Astrocyte (in vitro differentiated cells and primary cell): ENCODE measurements at regions not wholly inside any gene's neighbourhood (a gene's known extent, or its start where the extent isn't known, plus 50 kb on each side); places are given as distances from the start of the nearest gene placed in this dataset.

ENCODE experiments used
- DNase-seq: peaks from one replicate; pipeline ENCODE4 v3.0.0-alpha.2; 2010; ENCODE audit warnings: low read depth
- FAIRE-seq: peaks from 2 replicates; lab custom pipeline; 2011; peaks lifted over from hg19 to GRCh38; lab: Jason Lieb, UNC
- H2AFZ ChIP-seq: 2 replicates; pipeline ENCODE4 v1.6.0; 2012; ENCODE audit warnings: low read depth, low read length, inconsistent platforms
- H3K27ac ChIP-seq: 2 replicates; pipeline ENCODE4 v1.5.1; 2011; ENCODE audit warnings: low read depth, low read length, inconsistent platforms
- H3K27me3 ChIP-seq: 2 replicates; pipeline ENCODE4 v1.6.0; 2011; ENCODE audit warnings: low read length, inconsistent platforms; ENCODE audit not compliant: insufficient read depth
- H3K36me3 ChIP-seq: 2 replicates; pipeline ENCODE4 v1.5.1; 2011; ENCODE audit warnings: low read length, inconsistent platforms; ENCODE audit not compliant: insufficient read depth
- H3K4me1 ChIP-seq: 2 replicates; pipeline ENCODE4 v1.5.1; 2011; ENCODE audit warnings: low read length, inconsistent platforms; ENCODE audit not compliant: insufficient read depth
- H3K4me2 ChIP-seq: 2 replicates; pipeline ENCODE4 v1.6.0; 2012; ENCODE audit warnings: low read length, inconsistent platforms
- H3K4me3 ChIP-seq: 2 replicates; pipeline ENCODE4 v1.5.1; 2011; ENCODE audit warnings: low read depth, mild to moderate bottlenecking, low read length, inconsistent platforms; ENCODE audit not compliant: insufficient read depth
- H3K79me2 ChIP-seq: 2 replicates; pipeline ENCODE4 v1.6.0; 2012; ENCODE audit warnings: mild to moderate bottlenecking, low read length, inconsistent platforms; ENCODE audit not compliant: insufficient read depth
- H3K9ac ChIP-seq: 2 replicates; pipeline ENCODE4 v1.6.0; 2012; ENCODE audit warnings: mild to moderate bottlenecking, low read length, inconsistent platforms
- H3K9me3 ChIP-seq: 2 replicates; pipeline ENCODE4 v1.5.1; 2012; ENCODE audit warnings: low read depth, mild to moderate bottlenecking, low read length, inconsistent platforms; ENCODE audit not compliant: insufficient read depth
- H4K20me1 ChIP-seq: 2 replicates; pipeline ENCODE4 v1.6.0; 2012; ENCODE audit warnings: low read length, inconsistent platforms; ENCODE audit not compliant: insufficient read depth
- H3K27ac Mint-ChIP-seq: one replicate; pipeline ENCODE4 v1.8.0; 2021; ENCODE audit warnings: mild to moderate bottlenecking, mixed read lengths; ENCODE audit not compliant: unreplicated experiment
- H3K27me3 Mint-ChIP-seq: one replicate; pipeline ENCODE4 v1.8.0; 2021; ENCODE audit warnings: low read depth, mixed read lengths; ENCODE audit not compliant: unreplicated experiment
- H3K36me3 Mint-ChIP-seq: one replicate; pipeline ENCODE4 v1.8.0; 2021; ENCODE audit warnings: low read depth, mixed read lengths; ENCODE audit not compliant: unreplicated experiment
- H3K4me1 Mint-ChIP-seq: one replicate; pipeline ENCODE4 v1.8.0; 2021; ENCODE audit warnings: low read depth, mixed read lengths; ENCODE audit not compliant: unreplicated experiment
- H3K4me3 Mint-ChIP-seq: one replicate; pipeline ENCODE4 v1.8.0; 2021; ENCODE audit warnings: mild to moderate bottlenecking, moderate library complexity, mixed read lengths; ENCODE audit not compliant: unreplicated experiment
- H3K9me3 Mint-ChIP-seq: one replicate; pipeline ENCODE4 v1.8.0; 2021; ENCODE audit warnings: mild to moderate bottlenecking, mixed read lengths; ENCODE audit not compliant: unreplicated experiment
- EZH2 ChIP-seq: IDR thresholded peaks from 2 replicates; pipeline ENCODE4 v1.6.1; 2012; ENCODE audit warnings: mild to moderate bottlenecking, low read length, inconsistent platforms; ENCODE audit not compliant: insufficient read depth
- TF ChIP-seq, protein P1 (sequence below): IDR thresholded peaks from 2 replicates; pipeline ENCODE4 v1.5.1; 2011; ENCODE audit warnings: low read depth, mild to moderate bottlenecking, inconsistent platforms, low read length, moderate library complexity; ENCODE audit not compliant: insufficient read depth

DNA sequence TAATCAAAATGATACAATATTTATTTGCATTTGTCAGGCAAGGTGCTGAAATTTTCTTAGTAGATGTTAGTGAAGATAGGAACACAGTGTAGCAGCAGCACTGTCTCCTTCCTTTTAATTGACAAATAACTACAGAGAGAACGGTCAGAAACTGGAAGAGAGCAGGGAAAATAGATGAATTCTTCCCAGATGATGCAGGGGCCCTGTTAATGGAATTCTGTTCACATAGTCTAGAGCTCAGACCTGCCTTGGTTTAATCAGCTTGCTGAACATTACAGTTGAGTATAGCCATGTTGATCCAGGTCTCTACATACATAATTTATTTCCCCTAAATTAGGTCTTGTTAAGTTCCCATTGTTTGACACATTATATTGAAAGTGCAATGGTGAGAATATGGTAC lies 127.4 kb downstream of the SLC17A6 start:
- FAIRE-seq (no peak), DNase-seq (peak; percentile 67)
- no peak overlapping the region for H3K4me3 Mint-ChIP-seq
- H3K4me1 Mint-ChIP-seq, result peaks cover 24% of the 10 kb centered on the region
- Histone ChIP-seq H3K36me3 (no peaks in the 10 kb centered on the region), H3K27ac (peak overlapping the region; percentile 80), H3K9ac (peak overlapping the region; percentile 47), H3K4me3 (no peak overlapping the region), H3K4me1 (peaks cover 15% of the 10 kb centered on the region), H3K27me3 (no peaks in the 10 kb centered on the region), H4K20me1 (no peaks in the 10 kb centered on the region), H3K79me2 (no peaks in the 10 kb centered on the region), H3K4me2 (no peak overlapping the region), H3K9me3 (no peaks in the 10 kb centered on the region), H2AFZ (no peak overlapping the region)
- no peaks in the 10 kb centered on the region for H3K27me3 Mint-ChIP-seq
- peak overlapping the region; percentile 48 for H3K27ac Mint-ChIP-seq
- TF ChIP-seq EZH2, result no peak
- TF ChIP-seq, protein P1, sequence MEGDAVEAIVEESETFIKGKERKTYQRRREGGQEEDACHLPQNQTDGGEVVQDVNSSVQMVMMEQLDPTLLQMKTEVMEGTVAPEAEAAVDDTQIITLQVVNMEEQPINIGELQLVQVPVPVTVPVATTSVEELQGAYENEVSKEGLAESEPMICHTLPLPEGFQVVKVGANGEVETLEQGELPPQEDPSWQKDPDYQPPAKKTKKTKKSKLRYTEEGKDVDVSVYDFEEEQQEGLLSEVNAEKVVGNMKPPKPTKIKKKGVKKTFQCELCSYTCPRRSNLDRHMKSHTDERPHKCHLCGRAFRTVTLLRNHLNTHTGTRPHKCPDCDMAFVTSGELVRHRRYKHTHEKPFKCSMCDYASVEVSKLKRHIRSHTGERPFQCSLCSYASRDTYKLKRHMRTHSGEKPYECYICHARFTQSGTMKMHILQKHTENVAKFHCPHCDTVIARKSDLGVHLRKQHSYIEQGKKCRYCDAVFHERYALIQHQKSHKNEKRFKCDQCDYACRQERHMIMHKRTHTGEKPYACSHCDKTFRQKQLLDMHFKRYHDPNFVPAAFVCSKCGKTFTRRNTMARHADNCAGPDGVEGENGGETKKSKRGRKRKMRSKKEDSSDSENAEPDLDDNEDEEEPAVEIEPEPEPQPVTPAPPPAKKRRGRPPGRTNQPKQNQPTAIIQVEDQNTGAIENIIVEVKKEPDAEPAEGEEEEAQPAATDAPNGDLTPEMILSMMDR, result no peak
- peaks cover 9% of the 10 kb centered on the region for H3K9me3 Mint-ChIP-seq
- H3K36me3 Mint-ChIP-seq, result no peaks in the 10 kb centered on the region

DNA sequence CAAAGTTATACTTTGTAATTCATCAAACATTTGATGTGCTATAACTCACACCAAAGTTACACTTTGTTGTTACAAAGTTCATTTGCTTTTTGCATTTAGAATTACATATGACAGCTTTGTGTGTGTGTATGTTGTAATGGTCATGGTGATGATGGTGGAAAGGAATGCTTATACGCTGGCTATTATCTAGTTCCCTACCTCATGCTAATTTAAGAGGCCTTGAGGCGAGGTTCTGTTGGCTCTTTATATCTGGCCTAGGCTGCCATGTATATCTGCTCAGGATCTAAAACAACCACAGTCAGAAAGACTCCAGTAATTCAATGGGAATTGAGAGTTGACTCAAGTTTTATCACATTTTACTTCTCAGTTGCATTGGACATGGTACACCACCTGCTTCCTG lies 123.4 kb downstream of the SLC17A6 start:
- Histone ChIP-seq H3K9me3 (no peaks in the 10 kb centered on the region), H3K4me3 (no peak overlapping the region), H2AFZ (no peak overlapping the region), H3K27ac (no peak overlapping the region), H3K36me3 (no peaks in the 10 kb centered on the region), H3K4me1 (peaks cover 8% of the 10 kb centered on the region), H4K20me1 (no peaks in the 10 kb centered on the region), H3K9ac (no peak overlapping the region), H3K27me3 (no peaks in the 10 kb centered on the region), H3K79me2 (no peaks in the 10 kb centered on the region), H3K4me2 (no peak overlapping the region)
- TF ChIP-seq EZH2, result no peak
- TF ChIP-seq, protein P1, result no peak
- FAIRE-seq (no peak), DNase-seq (no peak)
- peaks cover 33% of the 10 kb centered on the region for H3K4me1 Mint-ChIP-seq
- H3K4me3 Mint-ChIP-seq, result no peak overlapping the region
- H3K36me3 Mint-ChIP-seq, result no peaks in the 10 kb centered on the region
- H3K27me3 Mint-ChIP-seq, result no peaks in the 10 kb centered on the region
- H3K9me3 Mint-ChIP-seq, result peaks cover 11% of the 10 kb centered on the region
- no peak overlapping the region for H3K27ac Mint-ChIP-seq

DNA sequence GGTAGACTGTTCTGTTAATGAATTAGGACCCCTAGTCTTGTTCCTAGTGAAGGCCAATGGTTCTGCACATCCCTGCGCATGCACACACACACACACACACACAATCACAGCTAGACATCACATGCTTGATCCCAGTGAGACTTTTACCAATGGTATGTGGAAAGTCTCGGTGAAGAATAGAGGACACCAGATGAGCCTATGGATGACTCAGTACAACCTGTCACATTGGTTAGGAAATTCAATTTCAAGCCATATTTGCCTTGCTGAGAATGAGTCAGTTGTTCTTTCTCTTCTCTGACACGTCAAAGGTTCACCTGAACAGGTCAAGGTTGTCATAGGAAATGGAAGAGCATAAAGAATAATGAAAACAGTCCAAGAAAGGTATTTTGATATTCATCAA lies 122.0 kb downstream of the SLC17A6 start:
- Histone ChIP-seq H3K4me3 (no peak overlapping the region), H3K4me2 (no peak overlapping the region), H3K4me1 (no peaks in the 10 kb centered on the region), H3K27ac (no peak overlapping the region), H3K27me3 (no peaks in the 10 kb centered on the region), H3K79me2 (no peaks in the 10 kb centered on the region), H2AFZ (no peak overlapping the region), H4K20me1 (no peaks in the 10 kb centered on the region), H3K9me3 (no peaks in the 10 kb centered on the region), H3K9ac (no peak overlapping the region), H3K36me3 (no peaks in the 10 kb centered on the region)
- FAIRE-seq (no peak), DNase-seq (no peak)
- Mint-ChIP-seq H3K4me1 (peaks cover 21% of the 10 kb centered on the region), H3K27me3 (no peaks in the 10 kb centered on the region), H3K9me3 (peaks cover 11% of the 10 kb centered on the region), H3K4me3 (no peak overlapping the region), H3K27ac (peak overlapping the region; percentile 54), H3K36me3 (no peaks in the 10 kb centered on the region)
- TF ChIP-seq, protein P1, result no peak
- no peak for TF ChIP-seq EZH2
